ENCODE measurements at regions not wholly inside any gene's neighbourhood (a gene's known extent, or its start where the extent isn't known, plus 50 kb on each side); places are given as distances from the start of the nearest gene placed in this dataset.

- Histone ChIP-seq H3K27me3 (ENCODE audit: insufficient read depth, low read length) (no peaks in the 10 kb centered on the region), H4K20me1 (ENCODE audit: insufficient read depth, low read length) (no peaks in the 10 kb centered on the region), H3K4me3 (ENCODE audit: insufficient read depth, low read depth, low read length) (no peak overlapping the region), H3K27ac (ENCODE audit: low read depth, low read length) (no peak overlapping the region), H3K36me3 (ENCODE audit: insufficient read depth, low read length) (no peaks in the 10 kb centered on the region), H3K79me2 (ENCODE audit: insufficient read depth, low read length) (no peaks in the 10 kb centered on the region), H2AFZ (ENCODE audit: low read depth, low read length) (no peak overlapping the region), H3K9me3 (ENCODE audit: insufficient read depth, low read depth, low read length) (no peaks in the 10 kb centered on the region), H3K9ac (ENCODE audit: low read length) (no peak overlapping the region), H3K4me2 (ENCODE audit: low read length) (no peak overlapping the region), H3K4me1 (ENCODE audit: insufficient read depth, low read length) (no peaks in the 10 kb centered on the region)
- Mint-ChIP-seq H3K4me3 (ENCODE audit: unreplicated experiment) (no peak overlapping the region), H3K4me1 (ENCODE audit: low read depth, unreplicated experiment) (peaks cover 4% of the 10 kb centered on the region), H3K36me3 (ENCODE audit: low read depth, unreplicated experiment) (no peaks in the 10 kb centered on the region), H3K27me3 (ENCODE audit: low read depth, unreplicated experiment) (no peaks in the 10 kb centered on the region), H3K9me3 (ENCODE audit: unreplicated experiment) (no peaks in the 10 kb centered on the region), H3K27ac (ENCODE audit: unreplicated experiment) (no peak overlapping the region)
- FAIRE-seq (no peak), DNase-seq (ENCODE audit: low read depth) (no peak)
- TF ChIP-seq CTCF (IDR thresholded peaks at IDR 0.05; ENCODE audit: insufficient read depth, low read depth, low read length): no peak
- no peak for TF ChIP-seq EZH2 (IDR thresholded peaks at IDR 0.05; ENCODE audit: insufficient read depth, low read length)
Observed at GRCh38 chr11:122002047-122002446, 114.0 kb downstream of the BLID start.

DNA sequence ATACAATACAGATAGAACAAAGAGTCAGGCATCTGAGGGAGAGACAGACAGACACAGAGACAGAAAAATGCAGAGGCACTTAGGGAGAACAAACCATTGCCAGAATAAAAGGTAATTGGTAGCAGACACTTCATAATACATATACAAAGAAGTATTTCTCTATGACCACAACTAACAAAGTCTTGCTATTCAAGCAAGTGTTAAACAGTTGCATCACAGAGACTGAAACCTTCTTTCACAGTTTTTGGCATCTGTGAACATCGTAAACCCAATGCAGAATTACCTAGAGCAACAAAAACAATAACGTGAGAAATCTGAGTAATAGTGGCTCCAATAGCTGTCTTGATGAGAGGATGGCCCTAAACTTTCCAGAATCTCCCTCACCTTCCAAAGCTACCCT is 116.4 kb downstream of the BLID start:
- FAIRE-seq: peak; percentile 39

More for the DNA sequence above, 116.4 kb downstream of the BLID start:
- Histone ChIP-seq H3K9me3 (ENCODE audit: insufficient read depth, low read depth, low read length) (no peaks in the 10 kb centered on the region), H3K79me2 (ENCODE audit: insufficient read depth, low read length) (no peaks in the 10 kb centered on the region), H3K4me3 (ENCODE audit: insufficient read depth, low read depth, low read length) (no peak overlapping the region), H3K4me1 (ENCODE audit: insufficient read depth, low read length) (no peaks in the 10 kb centered on the region), H3K4me2 (ENCODE audit: low read length) (no peak overlapping the region), H4K20me1 (ENCODE audit: insufficient read depth, low read length) (no peaks in the 10 kb centered on the region), H2AFZ (ENCODE audit: low read depth, low read length) (no peak overlapping the region), H3K36me3 (ENCODE audit: insufficient read depth, low read length) (no peaks in the 10 kb centered on the region), H3K27ac (ENCODE audit: low read depth, low read length) (no peak overlapping the region), H3K27me3 (ENCODE audit: insufficient read depth, low read length) (no peaks in the 10 kb centered on the region), H3K9ac (ENCODE audit: low read length) (no peak overlapping the region)
- H3K9me3 Mint-ChIP-seq (ENCODE audit: unreplicated experiment): peaks cover 4% of the 10 kb centered on the region
- H3K4me1 Mint-ChIP-seq (ENCODE audit: low read depth, unreplicated experiment): peaks cover 4% of the 10 kb centered on the region
- TF ChIP-seq EZH2 (IDR thresholded peaks at IDR 0.05; ENCODE audit: insufficient read depth, low read length): no peak
- TF ChIP-seq CTCF (IDR thresholded peaks at IDR 0.05; ENCODE audit: insufficient read depth, low read depth, low read length): no peak
- no peaks in the 10 kb centered on the region for H3K36me3 Mint-ChIP-seq (ENCODE audit: low read depth, unreplicated experiment)
- no peaks in the 10 kb centered on the region for H3K27me3 Mint-ChIP-seq (ENCODE audit: low read depth, unreplicated experiment)
- no peak overlapping the region for H3K4me3 Mint-ChIP-seq (ENCODE audit: unreplicated experiment)
- peak; percentile 12 for DNase-seq (ENCODE audit: low read depth)
- H3K27ac Mint-ChIP-seq (ENCODE audit: unreplicated experiment): no peak overlapping the region

Data from astrocyte (in vitro differentiated cells and primary cell).